T1000 (cell line): ENCODE measurements at regions not wholly inside any gene's neighbourhood (a gene's known extent, or its start where the extent isn't known, plus 50 kb on each side); places are given as distances from the start of the nearest gene placed in this dataset.

Source experiments
- DNase-seq: peaks from one replicate; lab custom pipeline; 2025; ENCODE audit warnings: mixed read lengths; lab: John Stamatoyannopoulos, UW

GRCh38 chr5:173719731-173720082 is 103.3 kb upstream of the BOD1 start:
- no peak for DNase-seq

- no peak for DNase-seq
Measured at GRCh38 chr5:173720286-173720952, 104.0 kb upstream of the BOD1 start.

GRCh38 chr5:173720953-173721600 is 104.6 kb upstream of the BOD1 start:
- no peak for DNase-seq

- DNase-seq = no peak
Measured at GRCh38 chr5:173721601-173722232, 105.3 kb upstream of the BOD1 start.

GRCh38 chr5:173726846-173727557 is 110.6 kb upstream of the BOD1 start:
- no peak for DNase-seq

GRCh38 chr5:173727839-173728778 is 111.7 kb upstream of the BOD1 start:
- no peak for DNase-seq

- DNase-seq = no peak
Measured at GRCh38 chr5:173729079-173729765, 112.8 kb upstream of the BOD1 start.

- no peak for DNase-seq
Measured at GRCh38 chr5:173730632-173731298, 114.3 kb upstream of the BOD1 start.

GRCh38 chr5:173733021-173733420 is 116.6 kb upstream of the BOD1 start:
- no peak for DNase-seq

- DNase-seq = no peak
Measured at GRCh38 chr5:173733425-173733824, 117.0 kb upstream of the BOD1 start.

- no peak for DNase-seq
Measured at GRCh38 chr5:173733831-173734501, 117.5 kb upstream of the BOD1 start.

- no peak for DNase-seq
Measured at GRCh38 chr5:173734716-173735115, 118.3 kb upstream of the BOD1 start.

GRCh38 chr5:173735184-173735583 is 118.7 kb upstream of the BOD1 start:
- DNase-seq = no peak

GRCh38 chr5:173735691-173736090 is 119.2 kb upstream of the BOD1 start:
- DNase-seq = no peak

- no peak for DNase-seq
Measured at GRCh38 chr5:173736374-173736773, 119.9 kb upstream of the BOD1 start.

GRCh38 chr5:173736923-173737412 is 120.5 kb upstream of the BOD1 start:
- no peak for DNase-seq

- DNase-seq = no peak
Measured at GRCh38 chr5:173739741-173740140, 123.3 kb upstream of the BOD1 start.

- no peak for DNase-seq
Measured at GRCh38 chr5:173740400-173740799, 124.0 kb upstream of the BOD1 start.

GRCh38 chr5:173741087-173741486 is 124.6 kb upstream of the BOD1 start:
- no peak for DNase-seq
